DND-41 (cell line): ENCODE measurements at regions not wholly inside any gene's neighbourhood (a gene's known extent, or its start where the extent isn't known, plus 50 kb on each side); places are given as distances from the start of the nearest gene placed in this dataset.

ENCODE experiments used
- EZH2 ChIP-seq: IDR thresholded peaks from 3 replicates; pipeline ENCODE4 v1.6.1; 2012; ENCODE audit warnings: borderline replicate concordance, low read depth, mild to moderate bottlenecking, moderate library complexity, low read length, inconsistent platforms; ENCODE audit not compliant: severe bottlenecking
- TF ChIP-seq, protein P1 (sequence below): IDR thresholded peaks from 2 replicates; pipeline ENCODE4 v1.5.1; 2012; ENCODE audit warnings: borderline replicate concordance, low read length, moderate library complexity, mild to moderate bottlenecking; ENCODE audit not compliant: poor library complexity, severe bottlenecking; ENCODE audit errors: extremely low read depth

DNA sequence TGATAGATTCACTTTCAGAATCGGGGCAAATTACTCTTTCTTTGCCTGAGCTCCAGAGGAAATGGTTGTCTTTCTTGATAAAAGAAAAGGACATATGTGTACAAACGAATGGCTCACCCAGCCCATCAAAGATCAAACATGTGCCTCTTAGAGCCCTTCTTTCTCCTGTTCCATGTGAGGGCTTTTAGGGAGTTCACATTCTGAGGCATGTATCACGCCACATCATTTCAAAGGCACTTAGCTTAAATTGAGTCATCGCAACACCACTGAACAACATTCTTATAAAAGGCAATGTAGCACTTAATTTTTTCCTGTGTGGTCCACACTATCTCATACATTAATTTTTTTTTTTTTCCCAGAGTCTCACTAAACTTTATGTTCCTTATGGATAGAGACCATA, 521.0 kb downstream of the SUCLA2 start:
- TF ChIP-seq, protein P1, sequence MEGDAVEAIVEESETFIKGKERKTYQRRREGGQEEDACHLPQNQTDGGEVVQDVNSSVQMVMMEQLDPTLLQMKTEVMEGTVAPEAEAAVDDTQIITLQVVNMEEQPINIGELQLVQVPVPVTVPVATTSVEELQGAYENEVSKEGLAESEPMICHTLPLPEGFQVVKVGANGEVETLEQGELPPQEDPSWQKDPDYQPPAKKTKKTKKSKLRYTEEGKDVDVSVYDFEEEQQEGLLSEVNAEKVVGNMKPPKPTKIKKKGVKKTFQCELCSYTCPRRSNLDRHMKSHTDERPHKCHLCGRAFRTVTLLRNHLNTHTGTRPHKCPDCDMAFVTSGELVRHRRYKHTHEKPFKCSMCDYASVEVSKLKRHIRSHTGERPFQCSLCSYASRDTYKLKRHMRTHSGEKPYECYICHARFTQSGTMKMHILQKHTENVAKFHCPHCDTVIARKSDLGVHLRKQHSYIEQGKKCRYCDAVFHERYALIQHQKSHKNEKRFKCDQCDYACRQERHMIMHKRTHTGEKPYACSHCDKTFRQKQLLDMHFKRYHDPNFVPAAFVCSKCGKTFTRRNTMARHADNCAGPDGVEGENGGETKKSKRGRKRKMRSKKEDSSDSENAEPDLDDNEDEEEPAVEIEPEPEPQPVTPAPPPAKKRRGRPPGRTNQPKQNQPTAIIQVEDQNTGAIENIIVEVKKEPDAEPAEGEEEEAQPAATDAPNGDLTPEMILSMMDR, result no peak
- no peak for TF ChIP-seq EZH2
